ENCODE measurements at regions not wholly inside any gene's neighbourhood (a gene's known extent, or its start where the extent isn't known, plus 50 kb on each side); places are given as distances from the start of the nearest gene placed in this dataset.
"Not testable (repeated sequence)": the region's sequence is repeated elsewhere in the genome, so short reads cannot be mapped to it uniquely, and the experiment has no call there.

DNA sequence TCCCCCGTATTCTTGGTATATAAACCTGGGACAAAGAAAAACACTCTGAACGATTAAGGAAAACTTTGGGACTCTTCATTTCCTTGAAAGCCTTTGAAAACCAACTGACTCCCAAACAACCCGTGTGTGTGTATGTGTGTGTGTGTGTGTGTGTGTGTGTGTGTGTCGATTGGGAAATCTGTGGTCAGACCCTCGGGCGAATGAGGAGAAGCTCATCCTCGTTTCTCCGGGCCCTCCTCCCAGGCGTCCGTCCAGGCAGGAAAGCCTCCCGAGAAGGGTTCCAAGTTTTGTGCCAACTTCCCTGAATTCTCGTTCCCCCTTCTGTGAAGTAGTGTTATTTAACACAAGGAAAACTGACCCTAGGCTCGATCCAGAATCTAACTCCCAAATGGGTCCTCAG is 4411.6 kb upstream of the TPTE start:
- TF ChIP-seq, protein P1, sequence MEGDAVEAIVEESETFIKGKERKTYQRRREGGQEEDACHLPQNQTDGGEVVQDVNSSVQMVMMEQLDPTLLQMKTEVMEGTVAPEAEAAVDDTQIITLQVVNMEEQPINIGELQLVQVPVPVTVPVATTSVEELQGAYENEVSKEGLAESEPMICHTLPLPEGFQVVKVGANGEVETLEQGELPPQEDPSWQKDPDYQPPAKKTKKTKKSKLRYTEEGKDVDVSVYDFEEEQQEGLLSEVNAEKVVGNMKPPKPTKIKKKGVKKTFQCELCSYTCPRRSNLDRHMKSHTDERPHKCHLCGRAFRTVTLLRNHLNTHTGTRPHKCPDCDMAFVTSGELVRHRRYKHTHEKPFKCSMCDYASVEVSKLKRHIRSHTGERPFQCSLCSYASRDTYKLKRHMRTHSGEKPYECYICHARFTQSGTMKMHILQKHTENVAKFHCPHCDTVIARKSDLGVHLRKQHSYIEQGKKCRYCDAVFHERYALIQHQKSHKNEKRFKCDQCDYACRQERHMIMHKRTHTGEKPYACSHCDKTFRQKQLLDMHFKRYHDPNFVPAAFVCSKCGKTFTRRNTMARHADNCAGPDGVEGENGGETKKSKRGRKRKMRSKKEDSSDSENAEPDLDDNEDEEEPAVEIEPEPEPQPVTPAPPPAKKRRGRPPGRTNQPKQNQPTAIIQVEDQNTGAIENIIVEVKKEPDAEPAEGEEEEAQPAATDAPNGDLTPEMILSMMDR (IDR thresholded peaks at IDR 0.05), result not testable (repeated sequence)
- not testable (repeated sequence) for TF ChIP-seq POLR2A (IDR thresholded peaks at IDR 0.05)

Measured in lower leg skin (tissue), 3 donors.